K562 (cell line): ENCODE measurements at regions not wholly inside any gene's neighbourhood (a gene's known extent, or its start where the extent isn't known, plus 50 kb on each side); places are given as distances from the start of the nearest gene placed in this dataset.

Source experiments
- BRD9 ChIP-seq: fragments of 450-650 bp; IDR thresholded peaks from 2 replicates; pipeline ENCODE4 v1.6.1; 2018; ENCODE audit warnings: low read depth; ENCODE audit not compliant: partially characterized antibody
- GATA2 ChIP-seq: sonication (generic); formaldehyde crosslinking; IDR thresholded peaks from 2 replicates; pipeline ENCODE4 v1.4.0; 2020; ENCODE audit warnings: mild to moderate bottlenecking, missing genetic modification reagents
- HMG20A ChIP-seq: fragments of 450-650 bp; formaldehyde crosslinking; conservative IDR thresholded peaks from 2 replicates; pipeline ENCODE4 v1.4.0; 2020; ENCODE audit warnings: mild to moderate bottlenecking, mixed read lengths
- NRF1 ChIP-seq, 2 experiments: fragments of 450-650 bp; IDR thresholded peaks in 1 of 2; conservative IDR thresholded peaks in 1 of 2; 2 replicates each; pipeline ENCODE4 v1.6.1; 2014; ENCODE audit warnings: mild to moderate bottlenecking in 2 of 2

- TF ChIP-seq HMG20A (CRISPR knock-in tag): no peak
- no peak for TF ChIP-seq NRF1 (conservative IDR thresholded peaks at IDR 0.05 in 1 of 2, IDR thresholded peaks at IDR 0.05 in 1 of 2)
- TF ChIP-seq GATA2 (CRISPR knock-in tag): no peak
- no peak for TF ChIP-seq BRD9
These were observed 96.6 kb upstream of the PROKR2 start for GRCh38 chr20:5413394-5413793.
